C4-2B (cell line): ENCODE measurements at regions not wholly inside any gene's neighbourhood (a gene's known extent, or its start where the extent isn't known, plus 50 kb on each side); places are given as distances from the start of the nearest gene placed in this dataset.

Source experiments
- CTCF ChIP-seq: fragments of 450-650 bp; conservative IDR thresholded peaks from 2 replicates; pipeline ENCODE4 v1.5.1; 2017; ENCODE audit warnings: mild to moderate bottlenecking
- ZFX ChIP-seq: fragments of 450-650 bp; IDR thresholded peaks from 2 replicates; pipeline ENCODE4 v1.6.1; 2017

GRCh38 chr16:80883816-80884215 is 79.4 kb upstream of the CDYL2 start:
- no peak for TF ChIP-seq CTCF
- no peak for TF ChIP-seq ZFX
